Activated T-cell treated with anti-CD3 and anti-CD28 coated beads, Interleukin-2, amount 50 U/mL, for 4 hours (primary cell): ENCODE measurements at regions not wholly inside any gene's neighbourhood (a gene's known extent, or its start where the extent isn't known, plus 50 kb on each side); places are given as distances from the start of the nearest gene placed in this dataset.

Experiments used
- ATAC-seq, 2 donors: fragments of 200-7000 bp; cut with Tn5 transposase; one replicate each; pipeline ENCODE4 v1.10.0; 2021
- DNase-seq: peaks from one replicate; pipeline ENCODE4 v3.0.0-alpha.2; 2020
- H3K27me3 Mint-ChIP-seq: one replicate; pipeline ENCODE4 v1.8.0; 2021; ENCODE audit warnings: low read depth, mixed read lengths
- H3K36me3 Mint-ChIP-seq: one replicate; pipeline ENCODE4 v1.8.0; 2022; ENCODE audit warnings: mixed read lengths; ENCODE audit not compliant: insufficient read depth
- H3K4me1 Mint-ChIP-seq: one replicate; pipeline ENCODE4 v1.8.0; 2021; ENCODE audit warnings: low read depth, mixed read lengths
- H3K4me3 Mint-ChIP-seq: one replicate; pipeline ENCODE4 v1.8.0; 2021; ENCODE audit warnings: mild to moderate bottlenecking, moderate library complexity, mixed read lengths
- H3K9me3 Mint-ChIP-seq: one replicate; pipeline ENCODE4 v1.8.0; 2021; ENCODE audit warnings: mixed read lengths

DNA sequence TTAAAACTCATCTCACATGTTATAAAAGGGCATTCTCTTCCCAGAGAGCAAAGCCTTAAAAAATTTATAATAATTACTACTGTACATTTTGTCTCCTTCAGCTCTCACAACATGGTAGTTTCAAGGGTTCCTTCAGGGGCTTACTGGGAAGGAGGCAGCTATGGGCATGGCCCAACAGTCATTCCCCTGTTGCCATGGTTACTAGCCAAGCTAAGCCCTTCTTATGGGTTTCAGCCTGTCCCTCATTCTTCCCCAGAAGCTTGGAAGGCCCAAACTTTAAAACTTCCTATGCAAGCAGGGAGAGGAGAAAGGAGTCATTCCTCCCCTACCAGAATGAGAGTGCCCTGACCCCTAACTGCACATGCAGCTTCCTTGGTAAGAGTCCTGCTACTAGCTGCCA is 82.2 kb upstream of the CNTLN start:
- Mint-ChIP-seq H3K4me3 (no peak overlapping the region), H3K36me3 (no peaks in the 10 kb centered on the region), H3K9me3 (peaks cover 8% of the 10 kb centered on the region), H3K4me1 (no peaks in the 10 kb centered on the region), H3K27me3 (no peaks in the 10 kb centered on the region)
- no peak for DNase-seq
- no peak for ATAC-seq

DNA sequence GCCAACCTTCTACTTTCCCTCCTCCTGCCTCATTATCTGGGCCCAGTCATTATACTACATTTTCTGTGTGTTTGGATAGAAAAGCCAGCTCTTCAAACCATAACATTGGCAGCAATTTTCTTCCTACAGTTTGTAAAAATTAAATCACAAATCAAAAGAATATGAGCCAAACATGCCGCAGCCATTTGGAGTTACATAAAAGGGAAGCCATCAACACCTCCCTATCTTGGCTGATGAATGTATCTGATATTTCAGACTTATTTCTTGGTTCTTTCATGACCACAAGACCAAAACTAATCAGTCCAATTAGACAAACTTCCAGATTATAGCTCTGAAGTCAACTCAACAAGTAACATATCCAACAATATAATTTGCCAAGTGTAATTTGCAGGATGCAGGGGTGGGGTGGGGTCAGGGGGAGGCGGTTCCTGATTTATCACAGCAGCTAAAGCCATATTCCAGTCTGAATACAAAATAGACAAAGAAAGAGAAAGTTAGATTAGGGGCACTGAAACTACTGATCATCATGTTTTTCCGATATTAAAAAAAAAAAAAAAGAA is 89.4 kb upstream of the CNTLN start:
- H3K27me3 Mint-ChIP-seq = no peaks in the 10 kb centered on the region
- H3K36me3 Mint-ChIP-seq = no peaks in the 10 kb centered on the region
- DNase-seq (no peak), ATAC-seq (no peak)
- no peaks in the 10 kb centered on the region for H3K4me1 Mint-ChIP-seq
- no peak overlapping the region for H3K4me3 Mint-ChIP-seq
- H3K9me3 Mint-ChIP-seq = peaks cover 18% of the 10 kb centered on the region

DNA sequence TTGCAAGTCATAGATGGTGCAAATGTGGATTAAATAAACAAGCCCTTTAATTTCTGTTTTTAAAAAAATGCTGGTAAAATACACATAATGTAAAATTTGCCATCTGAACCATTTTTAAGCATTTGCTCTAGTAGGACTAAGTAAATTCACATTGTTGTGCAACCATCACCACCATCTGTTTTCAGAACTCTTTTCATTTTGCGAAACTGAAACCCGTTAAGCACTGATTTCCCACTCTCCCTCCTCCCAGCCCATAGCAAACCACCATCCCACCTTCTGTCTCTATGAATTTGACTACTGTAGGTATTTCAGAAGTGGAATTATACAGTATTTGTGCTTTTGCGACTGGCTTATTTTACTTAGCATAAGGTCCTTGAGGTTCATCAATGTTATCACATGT is 103.3 kb upstream of the CNTLN start:
- DNase-seq (no peak), ATAC-seq (no peak)
- Mint-ChIP-seq H3K9me3 (peaks cover 13% of the 10 kb centered on the region), H3K4me1 (no peaks in the 10 kb centered on the region), H3K27me3 (no peaks in the 10 kb centered on the region), H3K4me3 (no peak overlapping the region), H3K36me3 (no peaks in the 10 kb centered on the region)

DNA sequence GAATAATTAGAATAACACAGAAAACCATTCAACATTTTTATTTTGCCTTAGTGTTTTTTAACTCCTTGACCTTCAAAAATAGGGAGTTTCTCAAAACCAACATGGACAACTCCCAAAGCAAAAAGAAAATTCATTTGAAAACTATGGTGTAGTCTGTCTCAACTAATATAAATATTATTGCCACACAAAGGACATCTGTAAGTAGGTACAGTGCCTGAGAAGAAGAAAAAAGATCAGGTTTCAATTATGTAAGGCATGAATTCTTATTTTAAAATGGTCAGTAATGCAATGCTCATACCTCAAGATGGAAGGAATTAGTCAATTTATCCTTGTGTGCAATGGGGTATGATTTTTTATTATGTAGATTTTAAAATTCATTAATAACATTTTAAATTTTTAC is 109.6 kb upstream of the CNTLN start:
- Mint-ChIP-seq H3K27me3 (no peaks in the 10 kb centered on the region), H3K4me1 (no peaks in the 10 kb centered on the region), H3K36me3 (no peaks in the 10 kb centered on the region), H3K9me3 (peaks cover 15% of the 10 kb centered on the region), H3K4me3 (no peak overlapping the region)
- ATAC-seq = no peak
- DNase-seq = no peak

DNA sequence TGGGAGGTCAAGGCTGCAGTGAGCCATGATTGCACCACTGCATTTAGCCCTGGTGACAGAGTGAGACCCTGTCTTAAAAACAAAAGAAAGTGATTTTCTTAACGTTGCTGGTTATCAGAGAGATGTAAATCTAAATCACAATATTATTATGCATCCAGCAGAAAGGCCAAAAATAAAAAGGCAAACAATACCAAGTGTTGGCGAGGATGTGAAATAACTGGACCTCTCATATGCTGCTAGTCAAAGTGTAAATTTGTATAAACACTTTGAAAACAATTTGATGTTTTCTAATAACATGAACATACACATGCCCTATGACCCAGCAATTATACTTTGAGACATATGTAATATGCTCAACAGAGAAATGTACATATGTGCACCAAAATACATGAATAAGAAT is 110.7 kb upstream of the CNTLN start:
- H3K36me3 Mint-ChIP-seq = no peaks in the 10 kb centered on the region
- peaks cover 14% of the 10 kb centered on the region for H3K9me3 Mint-ChIP-seq
- H3K4me1 Mint-ChIP-seq = no peaks in the 10 kb centered on the region
- DNase-seq (no peak), ATAC-seq (no peak)
- no peak overlapping the region for H3K4me3 Mint-ChIP-seq
- H3K27me3 Mint-ChIP-seq = no peaks in the 10 kb centered on the region

DNA sequence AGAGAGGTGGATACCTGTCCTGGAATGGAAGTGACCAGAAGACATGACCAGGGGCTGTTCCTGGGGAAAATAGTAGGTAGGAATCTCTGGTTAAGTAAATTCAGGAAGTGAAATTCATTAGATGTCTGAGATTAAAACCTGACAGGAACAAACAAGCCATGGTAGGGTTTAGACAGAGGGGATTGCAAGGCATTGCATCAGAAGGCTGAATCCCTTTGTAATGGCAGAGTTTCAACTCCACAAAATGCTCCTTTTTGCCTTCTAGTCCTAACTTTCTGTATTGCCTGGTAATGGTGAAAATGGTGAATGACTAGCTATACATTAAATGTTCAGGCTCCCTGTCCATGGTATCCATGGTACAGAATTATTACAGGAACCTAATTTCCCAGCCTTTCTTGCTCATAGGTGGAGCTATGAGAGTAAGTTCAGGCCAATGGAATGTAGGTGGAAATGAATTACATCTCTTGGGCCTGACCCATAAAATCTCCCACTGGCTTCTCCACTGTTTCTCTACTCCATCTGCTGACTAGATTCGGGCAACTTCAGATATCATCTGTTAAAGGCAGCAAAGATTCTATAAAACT is 113.4 kb upstream of the CNTLN start:
- Mint-ChIP-seq H3K9me3 (peaks cover 14% of the 10 kb centered on the region), H3K4me1 (no peaks in the 10 kb centered on the region), H3K36me3 (no peaks in the 10 kb centered on the region), H3K4me3 (no peak overlapping the region), H3K27me3 (no peaks in the 10 kb centered on the region)
- ATAC-seq (no peak), DNase-seq (no peak)

DNA sequence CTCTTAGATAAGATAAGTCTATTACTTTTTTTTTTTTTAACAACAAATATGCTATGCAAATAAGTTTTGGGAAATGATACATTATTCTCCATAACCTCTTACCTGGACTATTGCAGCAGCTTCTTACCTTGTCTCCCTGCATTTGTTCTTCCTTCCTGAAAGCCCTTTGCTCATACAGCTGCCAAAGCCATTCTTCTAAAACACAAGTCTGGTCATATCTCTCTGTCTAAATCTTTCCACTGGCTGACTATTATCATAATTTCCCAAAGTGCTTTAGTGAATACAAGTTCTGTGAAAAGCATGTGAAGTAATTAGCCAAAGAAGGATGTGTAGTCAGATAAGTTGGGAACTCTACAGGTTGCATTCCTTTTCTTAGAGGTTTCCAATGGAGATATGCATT is 115.4 kb upstream of the CNTLN start:
- Mint-ChIP-seq H3K4me1 (no peaks in the 10 kb centered on the region), H3K9me3 (peaks cover 11% of the 10 kb centered on the region), H3K27me3 (no peaks in the 10 kb centered on the region), H3K4me3 (no peak overlapping the region), H3K36me3 (no peaks in the 10 kb centered on the region)
- DNase-seq (no peak), ATAC-seq (no peak)

DNA sequence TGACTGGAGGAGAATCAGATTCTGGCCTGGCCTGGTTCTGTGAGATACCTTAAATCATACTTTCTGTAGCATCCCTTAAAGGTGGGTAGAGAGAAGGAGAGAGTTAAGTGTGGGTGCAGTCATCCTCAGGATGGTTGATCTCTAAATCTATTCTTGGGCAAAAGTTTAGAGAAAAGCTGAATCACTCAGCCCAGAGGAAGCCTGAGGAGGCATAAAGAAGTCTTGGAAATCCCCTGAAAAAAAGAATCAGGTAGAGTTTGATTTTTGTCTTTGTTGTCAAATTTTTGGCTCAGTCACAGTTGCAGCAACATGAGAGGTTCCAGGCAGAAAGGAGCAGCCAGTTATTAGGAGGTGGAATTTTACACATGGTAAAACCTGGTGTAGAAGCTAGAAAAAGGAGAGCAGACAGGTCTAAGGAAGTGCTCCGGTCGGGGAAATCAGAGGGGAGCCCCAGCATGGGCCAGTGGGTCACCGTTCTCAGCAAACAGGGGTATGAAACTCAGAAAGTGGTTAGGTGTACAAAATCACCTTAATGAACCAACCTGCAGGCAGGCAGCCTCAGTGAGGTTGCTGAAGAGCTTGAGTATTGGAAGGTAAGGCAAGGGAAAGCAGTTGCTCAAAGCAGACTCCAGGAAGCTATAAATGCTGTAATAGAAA is 116.2 kb upstream of the CNTLN start:
- peaks cover 7% of the 10 kb centered on the region for H3K9me3 Mint-ChIP-seq
- no peaks in the 10 kb centered on the region for H3K4me1 Mint-ChIP-seq
- no peak for ATAC-seq
- no peak for DNase-seq
- H3K36me3 Mint-ChIP-seq = no peaks in the 10 kb centered on the region
- no peaks in the 10 kb centered on the region for H3K27me3 Mint-ChIP-seq
- H3K4me3 Mint-ChIP-seq = no peak overlapping the region

DNA sequence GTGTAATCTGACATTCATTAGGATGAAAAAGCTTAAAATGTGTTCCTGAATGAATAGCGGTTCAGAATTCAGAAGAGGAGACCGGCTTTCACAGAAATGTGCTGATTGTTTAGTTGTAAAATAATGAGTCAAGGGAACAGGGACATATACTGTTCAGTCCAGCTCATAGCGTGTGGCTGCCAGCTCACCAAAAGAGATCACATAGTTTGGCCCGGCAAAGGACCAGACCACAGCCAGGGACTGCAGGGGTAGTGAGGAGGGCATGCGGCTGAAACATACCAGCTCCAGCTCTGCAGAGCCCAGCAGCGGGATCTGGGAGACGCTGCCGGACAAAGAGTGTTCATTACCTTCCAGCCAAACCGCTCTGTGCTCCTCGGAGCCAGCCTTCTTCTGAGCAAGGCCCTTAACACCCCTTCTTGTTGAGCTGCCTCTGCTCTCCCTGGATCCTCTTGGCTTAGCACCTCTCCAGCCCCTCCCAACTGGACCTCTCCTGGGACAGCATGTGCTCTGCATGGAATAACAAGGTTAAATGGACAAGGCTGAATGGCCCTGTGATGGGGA is 116.8 kb upstream of the CNTLN start:
- Mint-ChIP-seq H3K4me3 (no peak overlapping the region), H3K36me3 (no peaks in the 10 kb centered on the region), H3K9me3 (peaks cover 7% of the 10 kb centered on the region), H3K27me3 (no peaks in the 10 kb centered on the region), H3K4me1 (no peaks in the 10 kb centered on the region)
- DNase-seq = no peak
- no peak for ATAC-seq

DNA sequence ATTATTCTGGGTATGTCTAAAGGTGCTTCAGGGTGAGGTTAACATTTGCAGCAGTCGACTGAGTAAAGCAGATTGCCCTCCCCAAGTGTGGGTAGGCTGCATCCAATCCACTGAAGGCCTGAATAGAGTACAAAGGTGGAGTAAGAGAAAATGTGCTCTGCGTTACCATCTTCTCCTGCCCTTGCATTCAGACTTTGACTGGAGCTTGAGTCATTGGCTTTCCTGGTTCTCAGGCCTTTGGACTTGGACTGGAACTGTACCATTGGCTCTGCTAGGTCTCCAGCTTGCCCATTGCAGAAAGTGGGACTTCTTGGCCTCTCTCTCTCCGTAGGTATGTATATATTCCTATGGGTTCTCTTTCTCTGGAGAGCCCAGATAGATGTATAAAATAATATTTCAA is 120.9 kb upstream of the CNTLN start:
- ATAC-seq (no peak), DNase-seq (no peak)
- Mint-ChIP-seq H3K9me3 (peaks cover 3% of the 10 kb centered on the region), H3K27me3 (no peaks in the 10 kb centered on the region), H3K4me3 (no peak overlapping the region), H3K36me3 (no peaks in the 10 kb centered on the region), H3K4me1 (no peaks in the 10 kb centered on the region)

DNA sequence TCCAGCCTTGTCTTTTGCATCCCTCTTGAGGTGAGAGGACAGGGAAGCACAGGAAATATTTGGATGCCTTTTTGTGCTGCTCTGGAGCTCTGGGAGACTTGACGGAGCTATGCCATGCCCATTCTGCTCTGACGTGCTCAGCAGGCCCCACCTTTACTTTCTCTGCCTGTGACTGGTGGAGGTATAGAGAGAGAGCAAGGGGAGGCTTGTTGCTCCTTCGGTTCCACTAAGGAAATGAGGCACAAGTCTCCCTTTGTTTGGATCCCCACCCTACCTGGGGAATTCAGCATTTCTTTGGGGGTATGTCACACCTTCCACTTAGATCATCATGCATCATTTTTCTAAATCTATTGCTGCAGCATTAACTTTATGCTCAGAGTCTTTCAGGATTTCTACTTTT is 121.8 kb upstream of the CNTLN start:
- Mint-ChIP-seq H3K4me1 (no peaks in the 10 kb centered on the region), H3K9me3 (peaks cover 3% of the 10 kb centered on the region), H3K36me3 (no peaks in the 10 kb centered on the region), H3K4me3 (no peak overlapping the region), H3K27me3 (no peaks in the 10 kb centered on the region)
- DNase-seq (no peak), ATAC-seq (no peak)

DNA sequence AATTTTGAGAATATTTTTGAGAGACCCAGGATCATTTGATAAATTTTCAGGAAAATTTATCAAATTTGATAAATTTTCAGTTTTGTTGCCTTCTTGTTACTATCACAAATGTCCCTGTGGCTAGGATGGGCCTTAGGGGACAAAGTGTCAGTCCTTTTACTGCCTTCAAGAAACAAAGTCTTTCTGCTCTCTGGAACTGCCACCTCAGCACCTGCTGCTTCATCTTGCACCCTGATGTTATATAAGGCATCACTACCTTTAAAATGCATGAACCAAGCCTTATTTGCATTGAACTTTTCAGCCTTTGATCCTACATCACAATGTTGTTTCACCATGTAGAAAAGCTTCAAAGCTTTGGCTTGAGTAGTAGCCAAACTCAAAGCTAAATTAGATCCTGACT is 123.0 kb upstream of the CNTLN start:
- Mint-ChIP-seq H3K4me3 (no peak overlapping the region), H3K27me3 (no peaks in the 10 kb centered on the region), H3K36me3 (no peaks in the 10 kb centered on the region), H3K9me3 (no peaks in the 10 kb centered on the region), H3K4me1 (no peaks in the 10 kb centered on the region)
- no peak for DNase-seq
- no peak for ATAC-seq

DNA sequence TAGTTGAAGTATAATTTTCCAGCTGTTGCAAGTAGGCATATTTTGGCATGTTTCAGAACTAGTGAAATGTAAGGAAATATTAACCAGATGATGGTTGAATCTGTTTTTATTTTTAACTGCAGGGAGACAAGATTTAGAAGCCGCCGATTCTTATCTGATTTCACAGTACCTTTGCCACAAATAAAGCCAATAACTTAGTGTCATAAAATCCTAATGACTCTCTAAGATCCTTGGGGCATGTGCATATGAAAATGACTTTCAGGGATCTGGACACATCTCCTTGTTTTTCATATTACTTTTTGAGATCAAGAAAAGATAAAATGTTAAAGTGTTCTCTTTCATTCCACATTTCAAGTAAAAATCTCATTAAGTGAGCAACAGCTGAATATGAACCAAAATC is 125.8 kb upstream of the CNTLN start:
- ATAC-seq = no peak
- H3K36me3 Mint-ChIP-seq = no peaks in the 10 kb centered on the region
- no peak for DNase-seq
- H3K4me3 Mint-ChIP-seq = no peak overlapping the region
- no peaks in the 10 kb centered on the region for H3K9me3 Mint-ChIP-seq
- H3K4me1 Mint-ChIP-seq = no peaks in the 10 kb centered on the region
- H3K27me3 Mint-ChIP-seq = no peaks in the 10 kb centered on the region

DNA sequence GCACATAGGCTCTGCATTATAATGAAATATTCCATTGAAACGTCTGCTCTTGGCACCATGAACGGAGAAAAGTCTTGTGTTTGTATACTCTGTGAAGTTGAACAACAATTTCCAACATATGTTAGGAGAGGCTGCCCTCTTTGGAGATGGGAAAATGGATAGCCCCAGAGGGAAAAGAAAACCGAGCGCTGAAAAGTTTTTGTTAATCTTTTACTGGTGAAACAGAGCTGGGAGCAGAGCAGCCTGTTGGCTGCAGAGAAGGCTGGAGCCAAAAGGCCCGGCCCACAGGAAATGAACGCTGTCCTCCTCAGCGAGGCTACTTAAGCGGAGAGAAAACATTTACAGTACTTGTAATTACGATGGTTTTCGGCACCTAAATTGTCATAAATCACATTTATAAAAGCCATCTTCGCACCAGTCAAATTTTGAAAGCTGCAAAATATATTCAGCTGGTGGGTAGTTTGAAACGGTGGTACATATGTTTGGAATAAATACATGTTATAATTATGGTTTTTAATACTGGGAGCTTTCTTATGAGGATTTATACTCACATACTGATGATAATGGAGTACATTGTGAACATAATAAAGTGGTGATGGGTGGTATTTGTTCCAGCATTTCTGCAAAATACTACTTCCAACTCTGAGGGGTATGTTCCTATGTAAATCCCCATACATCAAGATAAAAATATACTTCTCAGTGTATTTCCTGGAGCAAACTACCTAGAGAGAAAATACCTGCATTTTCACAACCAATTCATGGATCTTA is 129.6 kb upstream of the CNTLN start:
- H3K27me3 Mint-ChIP-seq = no peaks in the 10 kb centered on the region
- no peaks in the 10 kb centered on the region for H3K9me3 Mint-ChIP-seq
- H3K4me3 Mint-ChIP-seq = no peak overlapping the region
- ATAC-seq = no peak
- no peak for DNase-seq
- H3K36me3 Mint-ChIP-seq = no peaks in the 10 kb centered on the region
- H3K4me1 Mint-ChIP-seq = no peaks in the 10 kb centered on the region

DNA sequence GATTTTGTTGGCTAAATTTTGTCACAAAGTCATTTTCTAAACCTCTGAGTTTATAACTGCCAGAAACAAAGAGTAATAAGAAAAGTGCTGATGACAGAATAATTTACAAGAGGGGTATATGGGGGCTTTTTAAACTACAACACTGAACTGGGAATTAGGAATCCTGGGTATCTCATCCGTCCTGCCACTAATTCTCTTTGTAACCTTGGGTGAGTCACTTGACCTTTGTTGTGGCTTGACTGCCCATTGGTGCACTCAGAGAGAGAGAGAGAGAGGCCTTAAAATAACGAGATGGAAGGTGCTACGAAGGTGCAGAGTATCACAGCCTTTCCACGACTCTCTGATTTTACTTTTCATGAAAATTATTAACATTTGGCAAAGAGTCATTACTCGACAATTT is 130.3 kb upstream of the CNTLN start:
- H3K36me3 Mint-ChIP-seq = no peaks in the 10 kb centered on the region

More for the DNA sequence above, 130.3 kb upstream of the CNTLN start:
- Mint-ChIP-seq H3K27me3 (no peaks in the 10 kb centered on the region), H3K9me3 (peaks cover 2% of the 10 kb centered on the region), H3K4me1 (no peaks in the 10 kb centered on the region), H3K4me3 (no peak overlapping the region)
- no peak for DNase-seq
- ATAC-seq = no peak
